Stimulated activated CD8-positive, alpha-beta memory T cell treated with anti-CD3 and anti-CD28 coated beads, Interleukin-4, amount 100 ng/mL, for 24 hours (primary cell): ENCODE measurements at regions not wholly inside any gene's neighbourhood (a gene's known extent, or its start where the extent isn't known, plus 50 kb on each side); places are given as distances from the start of the nearest gene placed in this dataset.

Source experiments
- DNase-seq: peaks from one replicate; pipeline ENCODE4 v3.0.0-alpha.2; 2020; ENCODE audit warnings: low read depth

GRCh38 chr5:124234022-124234769 is 512.2 kb downstream of the ZNF608 start:
- DNase-seq = no peak

- DNase-seq = no peak
These were observed 513.9 kb downstream of the ZNF608 start for GRCh38 chr5:124232515-124232914.

GRCh38 chr5:124231802-124232201 is 514.6 kb downstream of the ZNF608 start:
- DNase-seq = no peak

GRCh38 chr5:124231230-124231629 is 515.2 kb downstream of the ZNF608 start:
- no peak for DNase-seq

- DNase-seq = no peak
These were observed 516.0 kb downstream of the ZNF608 start for GRCh38 chr5:124230456-124230855.

GRCh38 chr5:124229352-124229751 is 517.1 kb downstream of the ZNF608 start:
- DNase-seq = no peak

GRCh38 chr5:124227914-124228313 is 518.5 kb downstream of the ZNF608 start:
- no peak for DNase-seq

GRCh38 chr5:124220418-124220817 is 526.0 kb downstream of the ZNF608 start:
- no peak for DNase-seq

- no peak for DNase-seq
These were observed 533.5 kb downstream of the ZNF608 start for GRCh38 chr5:124212934-124213333.

GRCh38 chr5:124210111-124210910 is 536.1 kb downstream of the ZNF608 start:
- DNase-seq = no peak

- DNase-seq = no peak
These were observed 539.3 kb downstream of the ZNF608 start for GRCh38 chr5:124207118-124207517.

- no peak for DNase-seq
These were observed 539.9 kb downstream of the ZNF608 start for GRCh38 chr5:124206540-124206939.

- no peak for DNase-seq
These were observed 543.1 kb downstream of the ZNF608 start for GRCh38 chr5:124203303-124203702.

GRCh38 chr5:124200381-124200780 is 546.1 kb downstream of the ZNF608 start:
- no peak for DNase-seq

GRCh38 chr5:124199893-124200292 is 546.5 kb downstream of the ZNF608 start:
- DNase-seq = no peak

- DNase-seq = no peak
These were observed 551.0 kb downstream of the ZNF608 start for GRCh38 chr5:124195411-124195810.

- no peak for DNase-seq
These were observed 552.2 kb downstream of the ZNF608 start for GRCh38 chr5:124194282-124194681.

- DNase-seq = no peak
These were observed 553.1 kb downstream of the ZNF608 start for GRCh38 chr5:124193371-124193789.

- DNase-seq = no peak
These were observed 553.7 kb downstream of the ZNF608 start for GRCh38 chr5:124192716-124193115.

- no peak for DNase-seq
These were observed 560.7 kb downstream of the ZNF608 start for GRCh38 chr5:124185716-124186115.

GRCh38 chr5:124182133-124182532 is 564.3 kb downstream of the ZNF608 start:
- no peak for DNase-seq

- no peak for DNase-seq
These were observed 565.5 kb downstream of the ZNF608 start for GRCh38 chr5:124180875-124181461.

- DNase-seq = no peak
These were observed 566.1 kb downstream of the ZNF608 start for GRCh38 chr5:124180299-124180874.
